ENCODE measurements at regions not wholly inside any gene's neighbourhood (a gene's known extent, or its start where the extent isn't known, plus 50 kb on each side); places are given as distances from the start of the nearest gene placed in this dataset.

- no peaks in the 10 kb centered on the region for H3K27me3 ChIP-seq (ENCODE audit: control insufficient read depth in 1 of 2, insufficient read depth in 1 of 2, low read length in 2 of 2)
- H3K9ac ChIP-seq (ENCODE audit: low read length), result no peak overlapping the region
- peaks cover 7% of the 10 kb centered on the region for H3K9me3 ChIP-seq (ENCODE audit: control insufficient read depth, low read length)
- no peak overlapping the region for H3K27ac ChIP-seq (ENCODE audit: low read length, poor library complexity, severe bottlenecking)
- no peak overlapping the region for H3K14ac ChIP-seq (ENCODE audit: low read length in 2 of 2)
- H3K4me1 ChIP-seq (ENCODE audit: control insufficient read depth, insufficient read depth, low read depth, low read length), result no peaks in the 10 kb centered on the region
- H3K4me2 ChIP-seq (ENCODE audit: low read length, poor library complexity, severe bottlenecking), result no peak overlapping the region
- H4K91ac ChIP-seq (ENCODE audit: low read length), result no peak overlapping the region
- no peak overlapping the region for H3K18ac ChIP-seq (ENCODE audit: low read depth in 1 of 2, low read length in 2 of 2)
- H3K4ac ChIP-seq (ENCODE audit: low read depth in 1 of 2, low read length in 2 of 2), result no peak overlapping the region
- WGBS, result no CpG with 5 or more reads among the region's 2 CpGs
- H3K36me3 ChIP-seq (ENCODE audit: control insufficient read depth in 1 of 2, insufficient read depth in 2 of 2, low read depth in 1 of 2, low read length in 2 of 2), result no peaks in the 10 kb centered on the region
- no peak overlapping the region for H3K4me3 ChIP-seq (ENCODE audit: insufficient read depth in 1 of 2, low read depth in 1 of 2, low read length in 2 of 2)
- no peak overlapping the region for H2BK15ac ChIP-seq (ENCODE audit: low read depth, poor library complexity, severe bottlenecking)
- no peaks in the 10 kb centered on the region for H3K79me1 ChIP-seq (replicated peaks; ENCODE audit: low read length, poor library complexity, severe bottlenecking)
- no peak overlapping the region for H2BK12ac ChIP-seq (ENCODE audit: low read length in 2 of 2)
- no peak overlapping the region for H2AFZ ChIP-seq (ENCODE audit: low read depth, low read length)
- no peak overlapping the region for H3K23ac ChIP-seq (ENCODE audit: low read length in 2 of 2)
- no peak overlapping the region for H2BK120ac ChIP-seq (ENCODE audit: low read depth, low read length)
- no peak overlapping the region for H2BK5ac ChIP-seq (ENCODE audit: low read depth, low read length, poor library complexity, severe bottlenecking)
- DNase-seq, result no peak
- H2AK5ac ChIP-seq (ENCODE audit: low read length, severe bottlenecking), result no peak overlapping the region
- no peak overlapping the region for H4K8ac ChIP-seq (ENCODE audit: low read length)
These were observed 144.7 kb upstream of the VCX start for GRCh38 chrX:7698248-7698647.

DNA sequence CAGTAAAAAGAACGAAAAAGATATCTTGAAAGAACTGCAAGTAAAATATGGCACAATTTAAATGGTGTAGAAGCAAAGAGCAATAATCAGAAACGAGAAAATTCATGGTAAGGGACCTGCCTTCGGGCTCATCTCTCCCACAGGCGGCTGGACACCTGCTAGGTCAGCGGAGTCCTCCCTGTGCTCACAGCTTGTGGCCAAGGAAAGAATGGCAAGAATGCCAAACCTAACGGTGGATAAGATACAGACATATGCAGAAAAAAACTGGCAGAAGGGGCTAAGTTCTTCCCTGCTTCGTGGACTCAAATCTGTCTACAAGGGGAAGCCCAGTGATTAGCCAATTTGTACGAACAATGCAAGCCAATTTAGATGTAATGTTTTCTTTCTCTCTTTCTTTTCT lies 152.1 kb upstream of the VCX start:
- Histone ChIP-seq H4K8ac (ENCODE audit: low read length) (no peak overlapping the region), H3K9ac (ENCODE audit: low read length) (no peak overlapping the region), H3K9me3 (ENCODE audit: control insufficient read depth, low read length) (peaks cover 11% of the 10 kb centered on the region), H3K27me3 (ENCODE audit: control insufficient read depth in 1 of 2, insufficient read depth in 1 of 2, low read length in 2 of 2) (no peaks in the 10 kb centered on the region), H3K79me1 (replicated peaks; ENCODE audit: low read length, poor library complexity, severe bottlenecking) (no peaks in the 10 kb centered on the region), H3K14ac (ENCODE audit: low read length in 2 of 2) (no peak overlapping the region), H2BK120ac (ENCODE audit: low read depth, low read length) (no peak overlapping the region), H2BK15ac (ENCODE audit: low read depth, poor library complexity, severe bottlenecking) (no peak overlapping the region), H3K4ac (ENCODE audit: low read depth in 1 of 2, low read length in 2 of 2) (no peak overlapping the region), H3K18ac (ENCODE audit: low read depth in 1 of 2, low read length in 2 of 2) (no peak overlapping the region), H3K36me3 (ENCODE audit: control insufficient read depth in 1 of 2, insufficient read depth in 2 of 2, low read depth in 1 of 2, low read length in 2 of 2) (no peaks in the 10 kb centered on the region), H3K27ac (ENCODE audit: low read length, poor library complexity, severe bottlenecking) (no peak overlapping the region), H4K91ac (ENCODE audit: low read length) (no peak overlapping the region), H3K4me2 (ENCODE audit: low read length, poor library complexity, severe bottlenecking) (no peak overlapping the region), H3K4me1 (ENCODE audit: control insufficient read depth, insufficient read depth, low read depth, low read length) (peaks cover 1% of the 10 kb centered on the region), H2AK5ac (ENCODE audit: low read length, severe bottlenecking) (no peak overlapping the region), H3K23ac (ENCODE audit: low read length in 2 of 2) (no peak overlapping the region), H2BK12ac (ENCODE audit: low read length in 2 of 2) (no peak overlapping the region), H2BK5ac (ENCODE audit: low read depth, low read length, poor library complexity, severe bottlenecking) (no peak overlapping the region), H2AFZ (ENCODE audit: low read depth, low read length) (no peak overlapping the region), H3K4me3 (ENCODE audit: insufficient read depth in 1 of 2, low read depth in 1 of 2, low read length in 2 of 2) (no peak overlapping the region)
- DNase-seq, result no peak
- WGBS, result 44% methylated on average over 8 of the region's 8 CpGs

DNA sequence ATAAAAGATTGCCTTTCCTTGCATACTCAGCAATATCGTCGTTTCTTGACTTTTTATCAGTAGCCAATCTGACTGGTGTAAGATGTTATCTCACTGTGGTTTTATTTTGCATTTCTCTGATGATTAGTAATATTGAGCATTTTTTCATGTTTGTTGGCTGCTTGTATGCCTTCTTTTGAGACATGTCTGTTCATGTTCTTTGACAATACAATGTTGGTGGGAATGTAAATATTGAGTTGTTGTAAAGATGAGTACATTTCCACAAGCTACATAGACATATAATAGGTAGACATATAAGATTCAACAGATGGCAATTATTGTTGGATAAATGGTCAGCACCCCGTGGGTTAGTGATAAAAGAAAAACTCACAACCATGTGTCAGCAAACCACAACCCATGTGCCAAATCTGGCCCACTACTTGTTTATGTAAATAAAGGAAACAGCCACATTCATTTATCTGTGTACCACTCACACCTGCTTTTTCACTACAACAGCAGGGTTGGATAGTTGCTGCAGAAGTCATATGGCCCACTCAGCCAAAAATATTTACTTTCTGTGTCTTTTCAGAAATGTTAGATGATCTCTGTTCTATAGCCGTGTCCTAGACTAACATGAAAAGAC lies 153.1 kb upstream of the VCX start:
- H2AFZ ChIP-seq (ENCODE audit: low read depth, low read length), result no peak overlapping the region
- whole genome bisulfite sequencing, result 59% methylated on average over 4 of the region's 4 CpGs

DNA sequence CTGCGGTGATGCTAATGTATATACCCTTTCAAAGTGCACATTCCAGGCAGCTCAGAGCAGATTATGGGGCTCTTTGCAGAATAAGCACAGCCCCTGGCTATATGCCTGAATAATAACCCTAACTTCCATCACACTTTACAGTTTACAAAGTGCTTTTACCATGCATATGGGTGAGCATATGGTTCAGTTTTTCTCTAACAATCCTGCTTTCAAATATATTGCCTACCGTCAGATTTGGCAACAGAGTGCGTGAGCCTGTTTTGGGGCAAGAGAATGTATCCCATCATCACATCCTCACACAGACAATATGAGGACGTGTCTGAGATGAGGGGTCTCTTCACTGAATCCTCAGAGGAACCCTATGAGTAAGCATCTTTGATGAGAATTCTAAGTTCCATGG lies 162.8 kb upstream of the VCX start:
- Histone ChIP-seq H3K4me1 (ENCODE audit: control insufficient read depth, insufficient read depth, low read depth, low read length) (no peaks in the 10 kb centered on the region), H3K36me3 (ENCODE audit: control insufficient read depth in 1 of 2, insufficient read depth in 2 of 2, low read depth in 1 of 2, low read length in 2 of 2) (no peaks in the 10 kb centered on the region), H3K79me1 (replicated peaks; ENCODE audit: low read length, poor library complexity, severe bottlenecking) (no peaks in the 10 kb centered on the region), H3K18ac (ENCODE audit: low read depth in 1 of 2, low read length in 2 of 2) (no peak overlapping the region), H2AFZ (ENCODE audit: low read depth, low read length) (no peak overlapping the region), H4K8ac (ENCODE audit: low read length) (no peak overlapping the region), H3K9me3 (ENCODE audit: control insufficient read depth, low read length) (peaks cover 14% of the 10 kb centered on the region), H2BK5ac (ENCODE audit: low read depth, low read length, poor library complexity, severe bottlenecking) (no peak overlapping the region), H3K9ac (ENCODE audit: low read length) (no peak overlapping the region), H3K27ac (ENCODE audit: low read length, poor library complexity, severe bottlenecking) (no peak overlapping the region), H2BK15ac (ENCODE audit: low read depth, poor library complexity, severe bottlenecking) (no peak overlapping the region), H3K4me2 (ENCODE audit: low read length, poor library complexity, severe bottlenecking) (no peak overlapping the region), H3K4ac (ENCODE audit: low read depth in 1 of 2, low read length in 2 of 2) (no peak overlapping the region), H3K27me3 (ENCODE audit: control insufficient read depth in 1 of 2, insufficient read depth in 1 of 2, low read length in 2 of 2) (no peaks in the 10 kb centered on the region), H2BK12ac (ENCODE audit: low read length in 2 of 2) (no peak overlapping the region), H3K4me3 (ENCODE audit: insufficient read depth in 1 of 2, low read depth in 1 of 2, low read length in 2 of 2) (no peak overlapping the region), H3K14ac (ENCODE audit: low read length in 2 of 2) (no peak overlapping the region), H4K91ac (ENCODE audit: low read length) (no peak overlapping the region), H2AK5ac (ENCODE audit: low read length, severe bottlenecking) (no peak overlapping the region), H3K23ac (ENCODE audit: low read length in 2 of 2) (no peak overlapping the region), H2BK120ac (ENCODE audit: low read depth, low read length) (no peak overlapping the region)
- 89% methylated on average over 1 of the region's 4 CpGs for WGBS
- no peak for DNase-seq

More for the DNA sequence above, 153.1 kb upstream of the VCX start:
- H3K4me2 ChIP-seq (ENCODE audit: low read length, poor library complexity, severe bottlenecking), result no peak overlapping the region
- H2BK15ac ChIP-seq (ENCODE audit: low read depth, poor library complexity, severe bottlenecking), result no peak overlapping the region
- no peaks in the 10 kb centered on the region for H3K27me3 ChIP-seq (ENCODE audit: control insufficient read depth in 1 of 2, insufficient read depth in 1 of 2, low read length in 2 of 2)
- H3K9ac ChIP-seq (ENCODE audit: low read length), result no peak overlapping the region
- H2BK5ac ChIP-seq (ENCODE audit: low read depth, low read length, poor library complexity, severe bottlenecking), result no peak overlapping the region
- no peak for DNase-seq
- no peaks in the 10 kb centered on the region for H3K79me1 ChIP-seq (replicated peaks; ENCODE audit: low read length, poor library complexity, severe bottlenecking)
- no peak overlapping the region for H3K4me3 ChIP-seq (ENCODE audit: insufficient read depth in 1 of 2, low read depth in 1 of 2, low read length in 2 of 2)
- H3K23ac ChIP-seq (ENCODE audit: low read length in 2 of 2), result no peak overlapping the region
- H4K91ac ChIP-seq (ENCODE audit: low read length), result no peak overlapping the region
- H3K14ac ChIP-seq (ENCODE audit: low read length in 2 of 2), result no peak overlapping the region
- no peak overlapping the region for H2BK12ac ChIP-seq (ENCODE audit: low read length in 2 of 2)
- H3K4me1 ChIP-seq (ENCODE audit: control insufficient read depth, insufficient read depth, low read depth, low read length), result peaks cover 1% of the 10 kb centered on the region
- no peak overlapping the region for H2AK5ac ChIP-seq (ENCODE audit: low read length, severe bottlenecking)
- no peak overlapping the region for H3K27ac ChIP-seq (ENCODE audit: low read length, poor library complexity, severe bottlenecking)
- no peak overlapping the region for H3K18ac ChIP-seq (ENCODE audit: low read depth in 1 of 2, low read length in 2 of 2)
- H3K4ac ChIP-seq (ENCODE audit: low read depth in 1 of 2, low read length in 2 of 2), result no peak overlapping the region
- peaks cover 7% of the 10 kb centered on the region for H3K9me3 ChIP-seq (ENCODE audit: control insufficient read depth, low read length)
- no peaks in the 10 kb centered on the region for H3K36me3 ChIP-seq (ENCODE audit: control insufficient read depth in 1 of 2, insufficient read depth in 2 of 2, low read depth in 1 of 2, low read length in 2 of 2)
- H2BK120ac ChIP-seq (ENCODE audit: low read depth, low read length), result no peak overlapping the region
- no peak overlapping the region for H4K8ac ChIP-seq (ENCODE audit: low read length)

Measured in mesenchymal stem cell (in vitro differentiated cells and primary cell).